Cardiac muscle cell (in vitro differentiated cells and primary cell): ENCODE measurements at regions not wholly inside any gene's neighbourhood (a gene's known extent, or its start where the extent isn't known, plus 50 kb on each side); places are given as distances from the start of the nearest gene placed in this dataset.
A peak's percentile ranks its signal among the peaks of the same experiment; 100 is the strongest.

Experiments used
- DNase-seq, 2 donors: peaks; one replicate each; pipeline versions ENCODE4 v3.0.0 to v3.0.0-alpha.2; 2010 to 2017; ENCODE audit warnings: low read depth in 1 of 2, low spot score in 1 of 2
- H3K27ac ChIP-seq: fragments of 200-600 bp; sonication (generic); 2 replicates; pipeline ENCODE4 v1.5.1; 2016
- H3K27me3 ChIP-seq: fragments of 200-600 bp; sonication (generic); 2 replicates; pipeline ENCODE4 v1.6.0; 2016; ENCODE audit warnings: control low read depth
- H3K36me3 ChIP-seq: fragments of 200-600 bp; sonication (generic); 2 replicates; pipeline ENCODE4 v1.5.1; 2016; ENCODE audit warnings: control low read depth
- H3K4me1 ChIP-seq: fragments of 200-600 bp; sonication (generic); 2 replicates; pipeline ENCODE4 v1.8.1; 2017; ENCODE audit warnings: low read depth, mild to moderate bottlenecking, mixed run types
- H3K4me3 ChIP-seq: fragments of 200-600 bp; sonication (generic); 2 replicates; pipeline ENCODE4 v1.5.1; 2016; ENCODE audit warnings: mild to moderate bottlenecking
- H3K9me3 ChIP-seq: fragments of 200-600 bp; sonication (generic); 2 replicates; pipeline ENCODE4 v1.5.1; 2017; ENCODE audit warnings: low read depth, mild to moderate bottlenecking, control low read depth
- TF ChIP-seq, protein P1 (sequence below): IDR thresholded peaks from 2 replicates; pipeline ENCODE4 v1.5.1; 2012; ENCODE audit warnings: low read depth, mild to moderate bottlenecking, low read length

DNA sequence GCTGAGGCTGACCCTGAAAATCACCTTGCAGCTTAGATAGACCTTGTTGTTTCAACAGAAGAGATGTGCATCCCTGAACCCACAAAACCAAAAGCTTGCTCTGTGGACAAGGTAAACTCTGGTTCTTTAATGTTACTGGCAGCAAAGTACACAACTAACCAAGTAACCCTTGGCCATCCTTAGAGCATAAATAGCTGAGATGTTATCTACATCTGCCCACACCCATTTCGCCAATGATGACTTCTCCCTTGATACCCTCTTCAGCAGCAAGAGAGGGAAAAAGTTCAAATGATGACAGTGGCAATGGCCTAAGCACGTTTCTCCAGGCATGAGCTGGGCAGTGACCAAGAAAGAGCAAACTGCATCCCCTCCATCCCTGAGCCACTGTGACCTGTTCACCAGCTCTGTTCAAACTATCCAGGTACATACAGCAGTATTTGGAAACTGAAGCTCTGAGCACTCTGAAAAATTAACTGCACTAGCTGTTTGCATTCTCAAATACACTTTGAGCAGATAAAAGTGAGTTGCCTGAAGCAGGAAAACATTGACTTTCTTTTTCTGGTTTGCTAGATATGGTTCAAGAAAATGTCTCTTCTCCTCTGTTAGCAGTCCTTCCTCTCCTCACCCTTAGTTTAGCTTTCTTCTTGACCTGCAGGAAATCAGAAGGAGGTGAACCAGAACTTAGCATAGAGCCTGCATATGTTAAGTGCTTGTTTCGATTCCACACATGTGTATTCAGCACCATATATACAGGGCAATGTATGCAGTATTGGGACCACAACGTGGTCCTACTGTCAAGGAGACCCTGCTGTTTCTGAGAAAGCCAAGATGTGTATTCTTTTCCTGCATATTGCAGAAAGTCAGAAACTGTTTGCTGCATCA lies 231.7 kb downstream of the FOXO1 start:
- peaks cover 15% of the 10 kb centered on the region for H3K27me3 ChIP-seq
- H3K4me1 ChIP-seq: no peaks in the 10 kb centered on the region
- DNase-seq: no peak
- no peak overlapping the region for H3K4me3 ChIP-seq
- no peaks in the 10 kb centered on the region for H3K36me3 ChIP-seq
- H3K9me3 ChIP-seq: no peaks in the 10 kb centered on the region
- no peak overlapping the region for H3K27ac ChIP-seq
- TF ChIP-seq, protein P1, sequence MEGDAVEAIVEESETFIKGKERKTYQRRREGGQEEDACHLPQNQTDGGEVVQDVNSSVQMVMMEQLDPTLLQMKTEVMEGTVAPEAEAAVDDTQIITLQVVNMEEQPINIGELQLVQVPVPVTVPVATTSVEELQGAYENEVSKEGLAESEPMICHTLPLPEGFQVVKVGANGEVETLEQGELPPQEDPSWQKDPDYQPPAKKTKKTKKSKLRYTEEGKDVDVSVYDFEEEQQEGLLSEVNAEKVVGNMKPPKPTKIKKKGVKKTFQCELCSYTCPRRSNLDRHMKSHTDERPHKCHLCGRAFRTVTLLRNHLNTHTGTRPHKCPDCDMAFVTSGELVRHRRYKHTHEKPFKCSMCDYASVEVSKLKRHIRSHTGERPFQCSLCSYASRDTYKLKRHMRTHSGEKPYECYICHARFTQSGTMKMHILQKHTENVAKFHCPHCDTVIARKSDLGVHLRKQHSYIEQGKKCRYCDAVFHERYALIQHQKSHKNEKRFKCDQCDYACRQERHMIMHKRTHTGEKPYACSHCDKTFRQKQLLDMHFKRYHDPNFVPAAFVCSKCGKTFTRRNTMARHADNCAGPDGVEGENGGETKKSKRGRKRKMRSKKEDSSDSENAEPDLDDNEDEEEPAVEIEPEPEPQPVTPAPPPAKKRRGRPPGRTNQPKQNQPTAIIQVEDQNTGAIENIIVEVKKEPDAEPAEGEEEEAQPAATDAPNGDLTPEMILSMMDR: no peak

DNA sequence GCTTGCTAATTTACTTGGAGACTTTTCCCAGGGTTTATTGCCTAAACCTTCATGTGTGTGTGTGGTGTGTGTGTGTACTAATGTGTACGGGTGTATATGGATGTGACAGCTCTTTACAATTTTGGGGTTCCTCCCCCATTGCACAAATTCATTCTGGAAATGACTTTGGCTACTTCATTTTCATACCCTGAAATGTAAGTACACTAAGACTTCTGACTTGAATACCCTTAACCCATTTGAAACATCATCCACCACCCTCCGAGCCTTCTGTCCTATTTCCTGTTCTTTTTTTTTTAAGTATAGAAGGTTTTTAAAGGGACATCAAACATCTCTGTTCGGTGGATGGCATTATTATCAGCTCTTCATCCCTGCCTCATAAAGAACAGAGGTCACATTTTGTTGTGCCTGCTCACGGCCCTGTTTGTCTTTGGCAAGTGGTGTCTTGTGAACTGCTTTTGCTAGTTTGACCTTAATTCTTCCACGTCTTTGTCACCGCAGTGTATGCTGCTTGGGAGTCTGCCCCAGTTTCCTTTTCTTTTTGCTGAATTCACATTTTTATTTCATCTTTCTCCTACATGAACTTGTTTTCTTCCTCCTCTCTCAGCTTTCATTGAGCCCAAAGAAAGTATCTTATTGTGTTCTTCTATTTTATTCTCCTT lies 228.3 kb downstream of the FOXO1 start:
- DNase-seq: no peak
- H3K4me3 ChIP-seq: no peak overlapping the region

DNA sequence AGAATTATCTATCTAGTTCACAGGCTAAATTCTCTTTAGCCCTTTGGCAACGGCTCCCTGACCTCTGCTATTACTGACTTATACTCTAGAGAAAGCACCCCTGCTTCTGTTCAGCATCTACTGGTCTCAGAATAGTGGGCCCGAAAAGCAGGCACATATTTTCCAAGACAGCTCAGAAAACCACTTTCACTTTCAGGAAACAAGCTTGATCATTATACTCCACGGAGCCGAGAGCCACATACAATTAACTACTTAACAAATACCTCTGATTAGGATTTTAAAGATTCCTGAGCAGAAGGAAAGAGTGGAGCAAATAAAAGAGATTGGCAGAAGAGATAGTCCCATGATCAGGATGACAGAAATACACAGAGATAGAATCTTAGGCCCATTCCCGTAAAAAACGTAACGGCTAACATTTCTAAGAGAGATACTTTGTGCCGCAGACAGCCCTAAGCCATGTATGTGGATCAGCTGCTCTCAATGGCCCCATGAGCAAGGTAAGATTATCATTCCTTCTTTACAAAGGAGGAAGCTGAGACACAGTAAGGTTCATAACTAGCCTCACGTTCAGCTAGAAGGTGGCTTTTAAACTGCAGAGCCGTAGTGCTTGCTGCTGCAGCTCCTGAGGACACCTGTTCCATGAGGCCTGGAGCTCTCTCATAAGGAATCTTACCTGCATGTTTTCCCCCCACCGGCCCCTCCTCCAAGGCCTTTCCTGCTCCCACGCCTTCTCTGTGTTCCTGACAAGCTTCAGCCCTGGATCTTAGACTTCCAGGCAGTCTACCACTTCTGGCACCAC lies 227.2 kb downstream of the FOXO1 start:
- Histone ChIP-seq H3K36me3 (no peaks in the 10 kb centered on the region), H3K27me3 (peaks cover 15% of the 10 kb centered on the region), H3K4me3 (no peak overlapping the region), H3K27ac (no peak overlapping the region), H3K4me1 (peaks cover 20% of the 10 kb centered on the region), H3K9me3 (no peaks in the 10 kb centered on the region)
- TF ChIP-seq, protein P1: no peak
- DNase-seq: peak in 1 of 2 donors; percentile 74

More for the DNA sequence above, 228.3 kb downstream of the FOXO1 start:
- no peaks in the 10 kb centered on the region for H3K36me3 ChIP-seq
- H3K4me1 ChIP-seq: peaks cover 14% of the 10 kb centered on the region
- peaks cover 15% of the 10 kb centered on the region for H3K27me3 ChIP-seq
- no peak overlapping the region for H3K27ac ChIP-seq
- no peaks in the 10 kb centered on the region for H3K9me3 ChIP-seq
- TF ChIP-seq, protein P1: no peak

DNA sequence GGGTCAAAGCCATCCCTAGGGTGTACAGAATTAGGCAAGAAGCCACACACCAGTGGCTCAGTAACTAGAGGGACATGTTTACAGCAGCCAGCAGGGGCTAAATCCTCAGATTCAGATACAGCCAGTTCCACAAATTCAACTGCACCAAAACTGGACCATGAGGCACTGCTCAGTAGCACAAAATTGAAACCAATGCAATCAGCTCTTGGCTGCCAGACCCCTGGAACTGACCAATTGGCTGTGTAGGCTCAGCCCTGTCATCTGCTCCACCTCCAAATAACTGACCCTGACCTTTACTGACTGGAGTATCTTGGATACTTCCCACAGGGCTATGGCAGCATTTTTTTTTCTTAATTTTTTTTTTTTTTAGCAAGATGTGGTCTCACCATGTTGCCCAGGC lies 226.5 kb downstream of the FOXO1 start:
- TF ChIP-seq, protein P1: no peak
- Histone ChIP-seq H3K27me3 (peaks cover 15% of the 10 kb centered on the region), H3K4me3 (no peak overlapping the region)

More for the DNA sequence above, 226.5 kb downstream of the FOXO1 start:
- peaks cover 25% of the 10 kb centered on the region for H3K4me1 ChIP-seq
- peak in 1 of 2 donors; percentile 31 for DNase-seq
- no peaks in the 10 kb centered on the region for H3K36me3 ChIP-seq
- no peaks in the 10 kb centered on the region for H3K9me3 ChIP-seq
- H3K27ac ChIP-seq: no peak overlapping the region
